H54 (cell line): ENCODE measurements at regions not wholly inside any gene's neighbourhood (a gene's known extent, or its start where the extent isn't known, plus 50 kb on each side); places are given as distances from the start of the nearest gene placed in this dataset.
"Not testable (repeated sequence)": the region's sequence is repeated elsewhere in the genome, so short reads cannot be mapped to it uniquely, and the experiment has no call there.

Experiments used
- DNase-seq: peaks from one replicate; pipeline ENCODE4 v3.0.0; 2011; ENCODE audit warnings: low spot score, mixed read lengths; ENCODE audit not compliant: insufficient read length
- FAIRE-seq: peaks from 3 replicates; lab custom pipeline; 2011; peaks lifted over from hg19 to GRCh38; lab: Jason Lieb, UNC
- POLR2A ChIP-seq: IDR thresholded peaks from 2 replicates; pipeline ENCODE4 v1.6.1; 2011; ENCODE audit warnings: low read depth, mild to moderate bottlenecking, low read length

DNA sequence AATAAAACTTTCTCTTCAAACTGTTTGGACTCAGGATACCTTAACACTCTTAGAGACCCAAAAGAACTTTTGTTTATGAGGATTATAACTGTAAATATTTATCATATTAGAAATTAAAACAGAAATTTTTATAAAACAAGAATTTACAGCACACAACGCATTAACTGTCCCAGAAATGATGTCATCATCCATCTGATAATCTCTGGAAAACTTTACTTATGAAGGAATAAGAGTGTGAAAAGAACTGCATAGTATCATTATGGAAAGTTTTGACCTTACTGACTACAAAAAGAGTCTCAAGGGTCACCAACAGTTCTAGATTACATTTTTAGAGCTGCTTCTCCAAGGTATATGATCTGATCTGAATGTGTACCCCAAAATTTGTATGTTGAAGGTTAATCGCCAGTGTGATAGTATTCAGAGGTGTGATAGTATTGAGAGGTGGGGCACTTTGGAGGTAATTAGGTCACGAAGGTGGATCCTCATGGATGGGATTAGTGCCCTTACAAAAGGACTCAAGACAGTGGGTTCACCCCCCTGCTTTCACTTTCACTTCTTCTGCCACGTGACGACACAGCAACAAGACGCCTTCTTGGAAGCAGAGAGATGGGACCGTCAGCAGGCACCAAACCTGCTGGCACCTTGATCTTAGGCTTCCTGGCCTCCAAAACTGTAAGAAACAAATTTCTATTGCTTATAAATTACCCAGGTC is 95.7 kb upstream of the NR5A2 start:
- DNase-seq (no peak), FAIRE-seq (no peak)
- no peak for TF ChIP-seq POLR2A

DNA sequence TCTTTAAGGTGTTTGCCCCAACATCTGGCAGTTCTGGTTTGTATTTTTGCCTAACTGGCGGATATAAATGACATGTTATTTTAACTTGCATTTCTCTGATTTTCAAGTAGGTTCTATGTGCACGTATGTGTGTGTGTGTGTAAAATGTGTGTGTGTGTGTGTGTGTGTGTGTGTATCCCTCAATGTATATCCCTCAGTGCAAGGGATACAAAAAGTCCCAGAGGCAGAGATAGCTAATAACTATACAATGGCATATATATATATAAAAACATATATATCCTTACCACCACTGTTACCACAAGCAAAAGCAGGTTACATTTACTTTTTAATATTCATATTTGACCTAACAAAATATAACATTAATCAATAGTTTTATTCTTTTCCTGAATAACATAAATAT is 95.0 kb upstream of the NR5A2 start:
- DNase-seq = no peak
- no peak for FAIRE-seq
- no peak for TF ChIP-seq POLR2A

GRCh38 chr1:199936441-199936840 is 91.1 kb upstream of the NR5A2 start:
- TF ChIP-seq POLR2A = no peak
- no peak for FAIRE-seq
- DNase-seq = no peak

DNA sequence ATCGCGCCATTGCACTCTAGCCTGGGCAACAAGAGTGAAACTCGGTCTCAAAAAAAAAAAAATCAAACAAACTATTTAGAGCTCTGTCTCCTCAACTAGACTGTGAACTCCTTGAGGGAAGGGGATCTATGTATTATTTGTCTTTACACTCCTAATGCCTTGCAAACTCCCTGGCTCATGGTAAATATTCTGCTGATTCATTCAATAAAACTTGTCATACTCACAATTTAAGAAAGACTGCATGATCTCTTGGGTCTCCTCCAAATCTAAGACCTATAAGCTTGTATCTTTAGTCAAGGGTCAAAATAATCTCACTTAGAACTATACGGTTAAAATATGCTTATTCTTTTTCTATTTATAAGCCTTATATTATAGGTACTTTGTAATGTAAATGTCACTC is 90.3 kb upstream of the NR5A2 start:
- no peak for FAIRE-seq
- no peak for TF ChIP-seq POLR2A
- DNase-seq = no peak

GRCh38 chr1:199937661-199938060 is 89.8 kb upstream of the NR5A2 start:
- TF ChIP-seq POLR2A = no peak
- DNase-seq (no peak), FAIRE-seq (no peak)

- DNase-seq (no peak), FAIRE-seq (no peak)
- TF ChIP-seq POLR2A = no peak
Observed at GRCh38 chr1:199944986-199945385, 82.5 kb upstream of the NR5A2 start.

- FAIRE-seq (no peak), DNase-seq (no peak)
- TF ChIP-seq POLR2A = no peak
Observed at GRCh38 chr1:199945591-199945990, 81.9 kb upstream of the NR5A2 start.

GRCh38 chr1:199946305-199947155 is 81.0 kb upstream of the NR5A2 start:
- DNase-seq (no peak), FAIRE-seq (no peak)
- no peak for TF ChIP-seq POLR2A

DNA sequence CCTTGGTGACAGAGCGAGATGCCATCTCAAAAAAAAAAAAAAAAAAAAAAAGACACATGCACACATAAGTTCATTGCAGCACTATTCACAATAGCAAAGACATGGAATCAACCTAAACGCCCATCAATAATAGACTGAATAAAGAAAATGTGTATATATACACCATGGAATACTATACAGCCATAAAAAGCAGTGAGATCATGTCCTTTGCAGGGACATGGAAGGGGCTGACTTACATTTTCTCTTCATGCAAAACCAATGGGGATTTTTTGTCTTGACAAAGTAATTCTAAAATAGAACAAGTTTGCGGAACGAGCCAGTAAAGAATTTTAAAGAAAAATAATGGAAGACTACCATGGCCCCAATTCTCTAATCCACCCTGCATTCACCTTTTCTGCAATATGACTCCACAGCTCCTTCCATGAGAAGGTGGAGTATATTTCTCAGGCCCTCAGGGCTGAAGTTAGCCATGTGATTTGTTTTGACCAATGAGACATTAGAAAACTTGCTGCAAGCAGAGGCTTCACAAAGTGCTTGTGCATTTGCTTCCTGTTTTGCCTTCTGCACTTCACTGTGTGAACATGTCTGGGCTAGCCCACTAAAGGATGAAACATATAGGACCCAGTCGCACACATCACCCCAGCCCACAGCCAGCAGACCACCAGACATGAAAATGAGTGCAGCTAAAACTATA is 78.8 kb upstream of the NR5A2 start:
- FAIRE-seq = no peak
- TF ChIP-seq POLR2A = no peak
- DNase-seq = no peak

GRCh38 chr1:199951005-199951404 is 76.5 kb upstream of the NR5A2 start:
- not testable (repeated sequence) for FAIRE-seq
- DNase-seq = peak; percentile 7

GRCh38 chr1:199953651-199954050 is 73.9 kb upstream of the NR5A2 start:
- TF ChIP-seq POLR2A = no peak
- DNase-seq (no peak), FAIRE-seq (no peak)

DNA sequence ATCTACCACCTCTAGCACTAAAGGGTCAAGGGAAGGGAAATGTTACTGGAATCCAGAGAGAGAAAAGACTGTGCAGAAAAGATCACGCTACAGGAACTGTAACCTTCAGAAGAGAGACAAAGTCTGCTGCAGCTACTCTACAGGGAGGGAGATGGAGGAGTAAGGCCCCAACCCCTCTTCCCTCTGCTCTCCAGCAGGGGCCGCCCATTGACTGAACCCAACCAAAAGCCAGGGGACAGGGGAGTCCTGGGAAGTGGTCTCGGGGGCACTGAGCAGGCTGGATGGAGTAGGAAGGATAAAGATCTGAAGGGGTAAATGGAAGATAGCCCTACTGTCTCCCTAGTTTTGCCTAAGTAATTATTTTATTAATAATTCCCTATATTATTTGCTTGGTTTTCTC is 72.8 kb upstream of the NR5A2 start:
- TF ChIP-seq POLR2A = no peak
- DNase-seq (no peak), FAIRE-seq (no peak)

GRCh38 chr1:199955235-199955634 is 72.3 kb upstream of the NR5A2 start:
- FAIRE-seq = no peak
- TF ChIP-seq POLR2A = no peak

GRCh38 chr1:199956005-199956404 is 71.5 kb upstream of the NR5A2 start:
- no peak for FAIRE-seq
- no peak for DNase-seq
- no peak for TF ChIP-seq POLR2A

More at GRCh38 chr1:199955235-199955634, 72.3 kb upstream of the NR5A2 start:
- no peak for DNase-seq
